ENCODE measurements at regions not wholly inside any gene's neighbourhood (a gene's known extent, or its start where the extent isn't known, plus 50 kb on each side); places are given as distances from the start of the nearest gene placed in this dataset.

DNA sequence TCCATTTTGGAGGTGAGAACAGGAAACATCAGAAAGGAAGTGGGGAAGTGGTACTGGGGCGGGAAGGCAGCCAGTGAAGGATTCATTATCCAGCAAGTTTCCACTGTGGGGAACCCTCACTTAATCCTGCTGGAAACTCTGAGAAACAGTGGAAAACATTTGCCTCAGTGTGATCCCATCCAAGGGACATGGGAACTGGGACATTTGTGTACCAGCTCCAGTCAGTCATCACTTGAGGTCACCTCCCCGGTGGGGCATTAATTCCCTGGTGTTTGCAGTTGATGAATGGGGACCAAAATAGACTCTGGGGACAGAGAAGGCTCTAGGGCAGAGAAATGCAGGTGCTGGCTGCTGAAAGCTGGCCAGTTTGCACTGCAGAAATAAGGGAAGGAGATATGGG, 599.9 kb downstream of the BUD13 start:
- Mint-ChIP-seq H3K27me3 (ENCODE audit: low read depth, poor library complexity) (peaks cover 3% of the 10 kb centered on the region), H3K4me1 (peaks cover 53% of the 10 kb centered on the region), H3K36me3 (ENCODE audit: low read depth) (no peaks in the 10 kb centered on the region), H3K4me3 (no peak overlapping the region), H3K9me3 (no peaks in the 10 kb centered on the region), H3K27ac (no peak overlapping the region)
- DNase-seq = no peak
- TF ChIP-seq, protein P1, sequence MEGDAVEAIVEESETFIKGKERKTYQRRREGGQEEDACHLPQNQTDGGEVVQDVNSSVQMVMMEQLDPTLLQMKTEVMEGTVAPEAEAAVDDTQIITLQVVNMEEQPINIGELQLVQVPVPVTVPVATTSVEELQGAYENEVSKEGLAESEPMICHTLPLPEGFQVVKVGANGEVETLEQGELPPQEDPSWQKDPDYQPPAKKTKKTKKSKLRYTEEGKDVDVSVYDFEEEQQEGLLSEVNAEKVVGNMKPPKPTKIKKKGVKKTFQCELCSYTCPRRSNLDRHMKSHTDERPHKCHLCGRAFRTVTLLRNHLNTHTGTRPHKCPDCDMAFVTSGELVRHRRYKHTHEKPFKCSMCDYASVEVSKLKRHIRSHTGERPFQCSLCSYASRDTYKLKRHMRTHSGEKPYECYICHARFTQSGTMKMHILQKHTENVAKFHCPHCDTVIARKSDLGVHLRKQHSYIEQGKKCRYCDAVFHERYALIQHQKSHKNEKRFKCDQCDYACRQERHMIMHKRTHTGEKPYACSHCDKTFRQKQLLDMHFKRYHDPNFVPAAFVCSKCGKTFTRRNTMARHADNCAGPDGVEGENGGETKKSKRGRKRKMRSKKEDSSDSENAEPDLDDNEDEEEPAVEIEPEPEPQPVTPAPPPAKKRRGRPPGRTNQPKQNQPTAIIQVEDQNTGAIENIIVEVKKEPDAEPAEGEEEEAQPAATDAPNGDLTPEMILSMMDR (IDR thresholded peaks at IDR 0.05) = no peak

GRCh38 chr11:116172156-116172555, 600.6 kb downstream of the BUD13 start:
- Mint-ChIP-seq H3K27ac (no peak overlapping the region), H3K9me3 (no peaks in the 10 kb centered on the region), H3K4me3 (no peak overlapping the region), H3K27me3 (ENCODE audit: low read depth, poor library complexity) (peaks cover 3% of the 10 kb centered on the region), H3K36me3 (ENCODE audit: low read depth) (no peaks in the 10 kb centered on the region), H3K4me1 (peaks cover 47% of the 10 kb centered on the region)
- no peak for DNase-seq
- TF ChIP-seq, protein P1 (IDR thresholded peaks at IDR 0.05) = no peak

DNA sequence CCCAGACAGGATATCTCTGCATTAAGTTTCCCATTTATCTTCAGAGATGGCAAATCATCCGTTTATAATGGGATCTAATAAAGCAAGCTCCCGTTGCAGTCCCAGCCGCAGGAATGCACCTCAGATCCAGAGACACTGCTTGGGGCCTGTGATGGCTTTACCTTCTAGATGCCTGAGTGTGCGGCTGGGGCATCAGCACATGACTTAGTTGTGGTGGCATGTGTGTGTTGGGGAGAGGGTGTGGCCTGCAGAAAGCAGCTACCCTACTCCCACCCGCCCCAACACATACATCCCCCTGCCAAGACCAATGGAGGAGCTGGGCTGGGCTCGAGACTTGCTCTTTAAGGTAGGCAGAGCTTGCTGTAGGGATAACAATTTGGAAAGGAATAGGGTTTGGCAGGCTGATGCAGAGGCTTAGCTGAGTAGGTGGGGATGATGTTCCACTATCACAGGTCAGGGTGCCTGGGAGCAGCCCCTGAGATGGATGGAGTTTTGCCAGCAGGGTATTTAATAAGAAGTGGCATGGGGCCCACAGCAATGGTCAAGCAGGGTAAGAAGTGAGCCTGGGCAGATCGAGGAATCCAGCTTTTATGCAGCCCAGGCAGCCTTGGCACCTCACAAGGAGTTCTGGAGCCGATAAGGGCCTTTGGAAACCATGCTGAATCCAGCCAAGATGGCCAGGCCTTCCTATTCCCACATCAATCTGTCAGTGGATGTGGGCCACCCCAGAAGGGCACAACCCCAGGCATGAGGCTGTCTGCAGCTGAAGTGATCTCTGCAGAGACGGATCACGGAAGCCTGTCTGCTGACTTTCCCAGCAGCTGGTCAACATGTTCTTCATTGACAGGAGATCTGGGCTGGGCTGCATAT, 601.3 kb downstream of the BUD13 start:
- Mint-ChIP-seq H3K36me3 (ENCODE audit: low read depth) (no peaks in the 10 kb centered on the region), H3K4me3 (no peak overlapping the region), H3K27ac (no peak overlapping the region), H3K9me3 (no peaks in the 10 kb centered on the region), H3K4me1 (peaks cover 47% of the 10 kb centered on the region), H3K27me3 (ENCODE audit: low read depth, poor library complexity) (peaks cover 3% of the 10 kb centered on the region)
- no peak for DNase-seq
- TF ChIP-seq, protein P1 (IDR thresholded peaks at IDR 0.05) = no peak

DNA sequence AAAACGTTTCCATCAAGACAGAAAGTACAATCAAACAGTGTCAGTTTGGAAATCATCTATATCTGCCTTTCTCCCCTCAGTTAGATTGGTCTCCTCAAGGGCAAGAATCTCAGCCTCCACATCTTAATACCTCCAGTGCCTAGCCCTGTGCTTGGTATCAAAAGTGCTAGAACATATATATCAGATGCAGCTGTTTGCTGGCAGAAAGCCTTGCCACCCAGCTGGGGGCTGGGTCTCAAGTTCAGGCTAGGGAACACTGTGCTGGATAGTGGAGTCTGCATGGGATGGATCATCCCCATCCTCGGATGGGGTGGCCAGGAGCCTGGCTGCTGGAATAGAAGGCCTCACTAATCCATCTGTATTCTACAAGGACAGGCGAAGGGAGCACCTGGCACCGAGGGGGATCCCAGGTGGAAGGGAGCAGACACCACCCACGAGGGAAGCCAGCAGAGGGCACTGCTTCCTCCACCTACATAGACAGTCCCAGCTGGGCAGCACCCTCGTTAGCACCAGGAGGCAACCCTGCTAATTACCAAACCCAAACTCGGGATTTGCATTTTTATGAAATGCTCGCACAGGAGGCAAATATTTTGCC, 602.2 kb downstream of the BUD13 start:
- TF ChIP-seq, protein P1 (IDR thresholded peaks at IDR 0.05) = peak; percentile 29
- Mint-ChIP-seq H3K27me3 (ENCODE audit: low read depth, poor library complexity) (peaks cover 6% of the 10 kb centered on the region), H3K9me3 (no peaks in the 10 kb centered on the region), H3K4me3 (no peak overlapping the region), H3K27ac (no peak overlapping the region), H3K36me3 (ENCODE audit: low read depth) (no peaks in the 10 kb centered on the region), H3K4me1 (peaks cover 47% of the 10 kb centered on the region)
- no peak for DNase-seq

DNA sequence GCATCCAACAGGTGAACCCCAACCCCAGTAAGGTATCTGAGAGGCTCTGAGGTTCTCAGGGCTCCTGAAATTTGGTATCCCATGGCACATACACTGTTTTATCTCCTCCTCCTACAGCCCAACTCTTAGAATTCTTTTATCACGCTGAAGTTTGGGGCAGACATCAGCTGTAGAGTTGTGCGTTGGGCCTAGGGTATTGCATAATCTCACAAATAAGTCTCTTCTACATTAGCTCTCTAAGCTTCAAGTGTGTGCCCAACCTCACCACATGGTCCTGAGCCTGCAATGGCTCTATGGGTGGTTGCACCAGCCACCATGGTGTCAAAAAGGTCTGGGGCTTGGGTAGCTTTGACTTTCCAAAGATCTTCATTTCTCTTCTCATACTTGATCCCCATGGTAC, 603.0 kb downstream of the BUD13 start:
- Mint-ChIP-seq H3K27me3 (ENCODE audit: low read depth, poor library complexity) (peaks cover 8% of the 10 kb centered on the region), H3K36me3 (ENCODE audit: low read depth) (no peaks in the 10 kb centered on the region), H3K9me3 (no peaks in the 10 kb centered on the region), H3K4me3 (no peak overlapping the region), H3K27ac (no peak overlapping the region), H3K4me1 (peaks cover 45% of the 10 kb centered on the region)
- DNase-seq = no peak
- TF ChIP-seq, protein P1 (IDR thresholded peaks at IDR 0.05) = no peak

DNA sequence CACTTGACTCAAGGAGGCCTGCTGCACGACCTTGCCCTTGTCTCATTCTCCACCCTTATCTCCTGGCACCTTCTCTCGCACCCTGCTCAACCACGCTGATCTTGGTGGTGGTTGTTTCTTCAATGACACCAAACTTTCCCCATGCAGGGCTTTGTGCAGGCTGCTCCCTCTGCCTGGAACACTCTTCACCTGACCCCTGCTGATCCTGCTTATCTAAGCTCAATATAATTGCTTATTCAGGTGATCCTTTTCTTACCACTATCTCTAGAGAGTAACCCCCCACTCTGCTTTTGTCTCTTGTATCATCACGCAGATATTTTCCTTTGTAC, 604.4 kb downstream of the BUD13 start:
- H3K4me1 Mint-ChIP-seq = peaks cover 43% of the 10 kb centered on the region
- no peak for DNase-seq
- no peak overlapping the region for H3K27ac Mint-ChIP-seq

More for the DNA sequence above, 604.4 kb downstream of the BUD13 start:
- H3K9me3 Mint-ChIP-seq = no peaks in the 10 kb centered on the region
- no peak overlapping the region for H3K4me3 Mint-ChIP-seq
- no peaks in the 10 kb centered on the region for H3K36me3 Mint-ChIP-seq (ENCODE audit: low read depth)
- TF ChIP-seq, protein P1 (IDR thresholded peaks at IDR 0.05) = no peak
- H3K27me3 Mint-ChIP-seq (ENCODE audit: low read depth, poor library complexity) = peaks cover 9% of the 10 kb centered on the region

Measured in nephron progenitor cell (in vitro differentiated cells).